ENCODE measurements at regions not wholly inside any gene's neighbourhood (a gene's known extent, or its start where the extent isn't known, plus 50 kb on each side); places are given as distances from the start of the nearest gene placed in this dataset.

GRCh38 chr4:83864097-83864817 lies 328.3 kb downstream of the GPAT3 start:
- Histone ChIP-seq H3K27ac (ENCODE audit: low read length) (no peak overlapping the region), H3K4me3 (ENCODE audit: low read depth in 2 of 2, low read length in 2 of 2) (no peak overlapping the region), H3K4me1 (ENCODE audit: control insufficient read depth, insufficient read depth, low read length) (no peaks in the 10 kb centered on the region), H3K9me3 (ENCODE audit: control insufficient read depth, insufficient read depth, low read depth, low read length) (no peaks in the 10 kb centered on the region), H3K36me3 (ENCODE audit: control insufficient read depth, insufficient read depth, low read length) (no peaks in the 10 kb centered on the region), H3K27me3 (ENCODE audit: control insufficient read depth, insufficient read depth, low read length) (no peaks in the 10 kb centered on the region)
- ATAC-seq: no peak
- intact Hi-C loops (cut with micrococcal nuclease; ENCODE audit: unreplicated experiment): no loop called here
- in situ Hi-C loops (cut with HindIII; ENCODE audit: low pct_unique_long_range_greater_than_20kb, low sequenced_read_pairs): no loop called here
- POLR2A ChIA-PET: no interaction called here
- CTCF ChIA-PET: no interaction called here
- BruUV-seq (replicated peaks): no TSS peak
- DNase-seq (ENCODE audit: low read depth, low spot score): no peak
- TF ChIP-seq TCF7L2 (IDR thresholded peaks at IDR 0.05; ENCODE audit: low read depth, low read length): no peak
- TF ChIP-seq SIN3A (IDR thresholded peaks at IDR 0.05; ENCODE audit: borderline replicate concordance, insufficient read depth, low read depth, low read length): no peak
- no peak for TF ChIP-seq POLR2AphosphoS5 (IDR thresholded peaks at IDR 0.05; ENCODE audit: low read depth, low read length)
- TF ChIP-seq REST (IDR thresholded peaks at IDR 0.05; ENCODE audit: insufficient read depth in 1 of 2, low read depth in 2 of 2, low read length in 1 of 2): no peak

GRCh38 chr4:83862471-83862870 lies 326.6 kb downstream of the GPAT3 start:
- CTCF ChIA-PET: no interaction called here
- BruUV-seq (replicated peaks): no TSS peak
- Histone ChIP-seq H3K9me3 (ENCODE audit: control insufficient read depth, insufficient read depth, low read depth, low read length) (no peaks in the 10 kb centered on the region), H3K27ac (ENCODE audit: low read length) (no peak overlapping the region), H3K36me3 (ENCODE audit: control insufficient read depth, insufficient read depth, low read length) (no peaks in the 10 kb centered on the region), H3K27me3 (ENCODE audit: control insufficient read depth, insufficient read depth, low read length) (no peaks in the 10 kb centered on the region), H3K4me1 (ENCODE audit: control insufficient read depth, insufficient read depth, low read length) (no peaks in the 10 kb centered on the region), H3K4me3 (ENCODE audit: low read depth in 2 of 2, low read length in 2 of 2) (no peak overlapping the region)
- in situ Hi-C loops (cut with HindIII; ENCODE audit: low pct_unique_long_range_greater_than_20kb, low sequenced_read_pairs): no loop called here
- TF ChIP-seq REST (IDR thresholded peaks at IDR 0.05; ENCODE audit: insufficient read depth in 1 of 2, low read depth in 2 of 2, low read length in 1 of 2): no peak
- no peak for TF ChIP-seq CTCF (IDR thresholded peaks at IDR 0.05)
- TF ChIP-seq SIN3A (IDR thresholded peaks at IDR 0.05; ENCODE audit: borderline replicate concordance, insufficient read depth, low read depth, low read length): no peak
- no peak for DNase-seq (ENCODE audit: low read depth, low spot score)
- intact Hi-C loops (cut with micrococcal nuclease; ENCODE audit: unreplicated experiment): no loop called here
- ATAC-seq: no peak
- POLR2A ChIA-PET: no interaction called here
